SJSA1 (cell line): ENCODE measurements at regions not wholly inside any gene's neighbourhood (a gene's known extent, or its start where the extent isn't known, plus 50 kb on each side); places are given as distances from the start of the nearest gene placed in this dataset.
"Not testable (repeated sequence)": the region's sequence is repeated elsewhere in the genome, so short reads cannot be mapped to it uniquely, and the experiment has no call there.

ENCODE experiments used
- DNase-seq, 2 experiments: peaks; one replicate each; pipeline ENCODE4 v3.0.0-alpha.2; 2015 to 2020; ENCODE audit warnings: low spot score in 2 of 2, low read depth in 1 of 2
- H3K27ac ChIP-seq: fragments of 250-450 bp; sonication (Bioruptor Pico); 2 replicates; pipeline ENCODE4 v1.5.1; 2020; ENCODE audit warnings: mild to moderate bottlenecking, moderate library complexity
- H3K27me3 ChIP-seq: fragments of 250-450 bp; sonication (Bioruptor Pico); replicated peaks from 2 replicates; pipeline ENCODE4 v1.5.1; 2020; ENCODE audit warnings: mild to moderate bottlenecking, moderate library complexity
- H3K36me3 ChIP-seq: fragments of 250-450 bp; sonication (Bioruptor Pico); 2 replicates; pipeline ENCODE4 v1.5.1; 2020; ENCODE audit warnings: mild to moderate bottlenecking
- H3K4me1 ChIP-seq: fragments of 250-450 bp; sonication (Bioruptor Pico); replicated peaks from 2 replicates; pipeline ENCODE4 v1.6.1; 2021; ENCODE audit warnings: mild to moderate bottlenecking
- H3K4me3 ChIP-seq: fragments of 250-450 bp; sonication (Bioruptor Pico); 2 replicates; pipeline ENCODE4 v1.5.1; 2020; ENCODE audit warnings: mild to moderate bottlenecking
- H3K9me3 ChIP-seq: fragments of 250-450 bp; sonication (Bioruptor Pico); replicated peaks from 2 replicates; pipeline ENCODE4 v1.5.1; 2020; ENCODE audit warnings: mild to moderate bottlenecking

GRCh38 chrX:112577146-112577545 lies 102.6 kb downstream of the LHFPL1 start:
- H3K4me1 ChIP-seq = no peaks in the 10 kb centered on the region
- no peaks in the 10 kb centered on the region for H3K36me3 ChIP-seq
- H3K27ac ChIP-seq = no peak overlapping the region
- no peaks in the 10 kb centered on the region for H3K27me3 ChIP-seq
- no peak overlapping the region for H3K4me3 ChIP-seq
- H3K9me3 ChIP-seq = no peaks in the 10 kb centered on the region
- DNase-seq = no peak

GRCh38 chrX:112571388-112571787 lies 108.3 kb downstream of the LHFPL1 start:
- Histone ChIP-seq H3K4me3 (no peak overlapping the region), H3K36me3 (no peaks in the 10 kb centered on the region), H3K27ac (no peak overlapping the region), H3K9me3 (no peaks in the 10 kb centered on the region), H3K4me1 (no peaks in the 10 kb centered on the region), H3K27me3 (no peaks in the 10 kb centered on the region)
- DNase-seq = no peak

- Histone ChIP-seq H3K9me3 (no peaks in the 10 kb centered on the region), H3K4me1 (no peaks in the 10 kb centered on the region), H3K27me3 (no peaks in the 10 kb centered on the region), H3K27ac (no peak overlapping the region), H3K36me3 (no peaks in the 10 kb centered on the region), H3K4me3 (no peak overlapping the region)
- DNase-seq = no peak
Measured at GRCh38 chrX:112555831-112556230, 123.9 kb downstream of the LHFPL1 start.

- Histone ChIP-seq H3K36me3 (no peaks in the 10 kb centered on the region), H3K9me3 (no peaks in the 10 kb centered on the region), H3K27ac (no peak overlapping the region), H3K4me1 (no peaks in the 10 kb centered on the region), H3K4me3 (no peak overlapping the region), H3K27me3 (no peaks in the 10 kb centered on the region)
- DNase-seq = peak in 1 of 2 experiments; percentile 0
Measured at GRCh38 chrX:112545051-112545450, 134.7 kb downstream of the LHFPL1 start.

GRCh38 chrX:112536544-112536943 lies 143.2 kb downstream of the LHFPL1 start:
- H3K4me3 ChIP-seq = no peak overlapping the region
- no peaks in the 10 kb centered on the region for H3K4me1 ChIP-seq
- H3K27ac ChIP-seq = no peak overlapping the region
- H3K27me3 ChIP-seq = no peaks in the 10 kb centered on the region
- no peaks in the 10 kb centered on the region for H3K9me3 ChIP-seq
- H3K36me3 ChIP-seq = no peaks in the 10 kb centered on the region
- no peak for DNase-seq

- H3K9me3 ChIP-seq = no peaks in the 10 kb centered on the region
- H3K27me3 ChIP-seq = no peaks in the 10 kb centered on the region
- no peak for DNase-seq
- H3K4me1 ChIP-seq = no peaks in the 10 kb centered on the region
- H3K36me3 ChIP-seq = no peaks in the 10 kb centered on the region
- no peak overlapping the region for H3K27ac ChIP-seq
- H3K4me3 ChIP-seq = no peak overlapping the region
Measured at GRCh38 chrX:112527903-112528302, 151.8 kb downstream of the LHFPL1 start.

- H3K4me3 ChIP-seq = no peak overlapping the region
- no peaks in the 10 kb centered on the region for H3K27me3 ChIP-seq
- no peaks in the 10 kb centered on the region for H3K9me3 ChIP-seq
- DNase-seq = no peak
- no peaks in the 10 kb centered on the region for H3K4me1 ChIP-seq
- no peak overlapping the region for H3K27ac ChIP-seq
- no peaks in the 10 kb centered on the region for H3K36me3 ChIP-seq
Measured at GRCh38 chrX:112521676-112522075, 158.1 kb downstream of the LHFPL1 start.

GRCh38 chrX:112520124-112520523 lies 159.6 kb downstream of the LHFPL1 start:
- H3K27me3 ChIP-seq = no peaks in the 10 kb centered on the region
- H3K9me3 ChIP-seq = no peaks in the 10 kb centered on the region
- no peaks in the 10 kb centered on the region for H3K4me1 ChIP-seq
- no peak overlapping the region for H3K4me3 ChIP-seq
- H3K36me3 ChIP-seq = no peaks in the 10 kb centered on the region
- DNase-seq = no peak
- no peak overlapping the region for H3K27ac ChIP-seq

GRCh38 chrX:112513154-112513553 lies 166.6 kb downstream of the LHFPL1 start:
- peak in 1 of 2 experiments; percentile 1 for DNase-seq
- H3K36me3 ChIP-seq = no peaks in the 10 kb centered on the region
- H3K27ac ChIP-seq = no peak overlapping the region
- no peaks in the 10 kb centered on the region for H3K27me3 ChIP-seq
- H3K9me3 ChIP-seq = no peaks in the 10 kb centered on the region
- H3K4me3 ChIP-seq = no peak overlapping the region
- no peaks in the 10 kb centered on the region for H3K4me1 ChIP-seq

- no peak for DNase-seq
- Histone ChIP-seq H3K27ac (no peak overlapping the region), H3K4me3 (no peak overlapping the region), H3K9me3 (no peaks in the 10 kb centered on the region), H3K4me1 (no peaks in the 10 kb centered on the region), H3K27me3 (no peaks in the 10 kb centered on the region), H3K36me3 (no peaks in the 10 kb centered on the region)
Measured at GRCh38 chrX:112512509-112512908, 167.2 kb downstream of the LHFPL1 start.

- H3K36me3 ChIP-seq = no peaks in the 10 kb centered on the region
- H3K27me3 ChIP-seq = no peaks in the 10 kb centered on the region
- no peaks in the 10 kb centered on the region for H3K9me3 ChIP-seq
- no peak overlapping the region for H3K4me3 ChIP-seq
- no peaks in the 10 kb centered on the region for H3K4me1 ChIP-seq
- no peak overlapping the region for H3K27ac ChIP-seq
- no peak for DNase-seq
Measured at GRCh38 chrX:112510629-112511028, 169.1 kb downstream of the LHFPL1 start.

- no peak overlapping the region for H3K27ac ChIP-seq
- no peak overlapping the region for H3K4me3 ChIP-seq
- DNase-seq = no peak
- H3K4me1 ChIP-seq = no peaks in the 10 kb centered on the region
- no peaks in the 10 kb centered on the region for H3K27me3 ChIP-seq
- no peaks in the 10 kb centered on the region for H3K9me3 ChIP-seq
- H3K36me3 ChIP-seq = no peaks in the 10 kb centered on the region
Measured at GRCh38 chrX:112477653-112478052, 202.1 kb downstream of the LHFPL1 start.

- Histone ChIP-seq H3K4me1 (no peaks in the 10 kb centered on the region), H3K36me3 (no peaks in the 10 kb centered on the region), H3K9me3 (no peaks in the 10 kb centered on the region), H3K27me3 (no peaks in the 10 kb centered on the region), H3K27ac (no peak overlapping the region), H3K4me3 (no peak overlapping the region)
- DNase-seq = no peak
Measured at GRCh38 chrX:112473654-112474053, 206.1 kb downstream of the LHFPL1 start.

GRCh38 chrX:112470551-112470950 lies 209.2 kb downstream of the LHFPL1 start:
- H3K27me3 ChIP-seq = no peaks in the 10 kb centered on the region
- no peaks in the 10 kb centered on the region for H3K36me3 ChIP-seq
- no peaks in the 10 kb centered on the region for H3K4me1 ChIP-seq
- DNase-seq = no peak
- H3K4me3 ChIP-seq = no peak overlapping the region
- no peaks in the 10 kb centered on the region for H3K9me3 ChIP-seq
- no peak overlapping the region for H3K27ac ChIP-seq

GRCh38 chrX:112461949-112462450 lies 217.7 kb downstream of the LHFPL1 start:
- not testable (repeated sequence) for H3K27me3 ChIP-seq, H3K4me3 ChIP-seq, H3K36me3 ChIP-seq, H3K27ac ChIP-seq, H3K4me1 ChIP-seq, H3K9me3 ChIP-seq, DNase-seq
